ENCODE measurements at regions not wholly inside any gene's neighbourhood (a gene's known extent, or its start where the extent isn't known, plus 50 kb on each side); places are given as distances from the start of the nearest gene placed in this dataset.
"Not testable (repeated sequence)": the region's sequence is repeated elsewhere in the genome, so short reads cannot be mapped to it uniquely, and the experiment has no call there.

DNA sequence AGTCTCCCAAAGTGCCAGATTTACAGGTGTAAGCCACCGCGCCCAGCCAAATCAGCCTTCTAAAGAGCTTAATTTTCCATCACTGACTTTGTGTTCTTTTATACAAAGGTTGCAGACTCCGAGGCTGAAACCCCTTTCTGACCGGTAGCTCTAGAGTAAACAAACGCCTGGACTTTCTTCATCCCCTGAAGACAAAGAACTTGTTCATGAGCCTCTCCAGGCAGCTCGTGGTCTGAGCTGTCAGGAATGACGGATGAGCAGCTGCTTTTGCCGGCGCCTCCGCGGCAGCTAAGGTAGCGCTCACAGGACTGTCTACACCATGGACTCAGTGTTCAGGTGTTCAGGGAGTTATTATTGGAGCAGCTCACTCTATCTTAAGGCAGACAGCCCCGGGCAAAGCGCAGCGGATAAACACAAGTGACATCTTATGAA is 128.5 kb upstream of the ERRFI1 start:
- Mint-ChIP-seq H3K27me3 (ENCODE audit: unreplicated experiment) (peaks cover 4% of the 10 kb centered on the region), H3K4me3 (ENCODE audit: unreplicated experiment) (no peak overlapping the region), H3K9me3 (ENCODE audit: unreplicated experiment) (no peaks in the 10 kb centered on the region), H3K4me1 (ENCODE audit: unreplicated experiment) (peaks cover 3% of the 10 kb centered on the region), H3K36me3 (ENCODE audit: low read depth, unreplicated experiment) (no peaks in the 10 kb centered on the region), H3K27ac (ENCODE audit: unreplicated experiment) (no peak overlapping the region)
- TF ChIP-seq CTCF (IDR thresholded peaks at IDR 0.05; ENCODE audit: unreplicated experiment): no peak
- DNase-seq (ENCODE audit: low spot score): no peak

- DNase-seq (ENCODE audit: low spot score): no peak
- no peak overlapping the region for H3K27ac Mint-ChIP-seq (ENCODE audit: unreplicated experiment)
- no peak for TF ChIP-seq CTCF (IDR thresholded peaks at IDR 0.05; ENCODE audit: unreplicated experiment)
- H3K4me3 Mint-ChIP-seq (ENCODE audit: unreplicated experiment): no peak overlapping the region
- H3K36me3 Mint-ChIP-seq (ENCODE audit: low read depth, unreplicated experiment): no peaks in the 10 kb centered on the region
- peaks cover 4% of the 10 kb centered on the region for H3K27me3 Mint-ChIP-seq (ENCODE audit: unreplicated experiment)
- peaks cover 3% of the 10 kb centered on the region for H3K4me1 Mint-ChIP-seq (ENCODE audit: unreplicated experiment)
- no peaks in the 10 kb centered on the region for H3K9me3 Mint-ChIP-seq (ENCODE audit: unreplicated experiment)
Observed at GRCh38 chr1:8153961-8154360, 127.9 kb upstream of the ERRFI1 start.

DNA sequence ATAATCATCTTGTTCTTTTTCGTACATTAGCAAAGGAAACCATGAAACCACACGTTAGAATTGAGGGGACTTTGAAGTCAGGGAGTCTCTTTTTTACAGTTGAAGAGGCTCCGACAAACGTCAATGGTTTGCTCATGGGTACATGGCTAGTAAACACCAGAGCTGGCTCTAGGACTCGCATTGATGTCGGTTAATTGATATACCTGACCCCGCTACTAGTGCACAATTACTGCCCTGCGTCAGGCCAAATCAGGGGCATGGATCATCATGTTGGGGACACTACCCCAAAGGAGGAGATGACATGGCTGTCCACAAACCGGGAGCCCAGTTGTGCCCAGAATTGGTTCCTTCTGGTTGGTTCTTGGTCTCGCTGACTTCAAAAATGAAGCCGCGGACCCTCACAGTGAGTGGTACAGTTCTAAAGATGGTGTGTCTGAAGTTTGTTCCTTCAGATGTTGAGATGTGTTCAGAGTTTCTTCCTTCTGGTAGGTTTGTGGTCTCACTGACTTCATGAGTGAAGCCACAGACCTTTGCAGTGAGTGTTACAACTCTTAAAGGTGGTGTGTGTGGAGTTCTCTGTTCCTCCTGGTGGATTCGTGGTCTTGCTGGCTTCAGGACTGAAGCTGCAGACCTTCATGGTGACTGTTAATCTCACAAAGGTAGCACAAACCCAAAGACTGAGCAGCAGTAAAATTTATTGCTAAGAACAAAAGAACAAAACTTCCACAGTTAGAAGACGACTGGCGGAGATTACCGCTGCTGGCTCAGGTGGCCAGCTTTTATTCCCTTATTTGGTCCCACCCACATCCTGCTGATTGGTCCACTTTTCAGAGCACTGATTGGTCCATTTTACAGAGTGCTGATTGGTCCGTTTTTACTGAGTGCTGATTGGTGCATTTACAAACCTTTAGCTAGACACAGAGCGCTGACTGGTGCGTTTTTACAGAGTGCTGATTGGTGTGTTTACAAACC is 126.9 kb upstream of the ERRFI1 start:
- DNase-seq (ENCODE audit: low spot score): no peak
- Mint-ChIP-seq H3K36me3 (ENCODE audit: low read depth, unreplicated experiment) (no peaks in the 10 kb centered on the region), H3K27ac (ENCODE audit: unreplicated experiment) (no peak overlapping the region), H3K4me3 (ENCODE audit: unreplicated experiment) (no peak overlapping the region), H3K27me3 (ENCODE audit: unreplicated experiment) (peaks cover 4% of the 10 kb centered on the region), H3K9me3 (ENCODE audit: unreplicated experiment) (no peaks in the 10 kb centered on the region), H3K4me1 (ENCODE audit: unreplicated experiment) (peaks cover 3% of the 10 kb centered on the region)
- no peak for TF ChIP-seq CTCF (IDR thresholded peaks at IDR 0.05; ENCODE audit: unreplicated experiment)

- no peaks in the 10 kb centered on the region for H3K36me3 Mint-ChIP-seq (ENCODE audit: low read depth, unreplicated experiment)
- no peak overlapping the region for H3K27ac Mint-ChIP-seq (ENCODE audit: unreplicated experiment)
- no peak for TF ChIP-seq CTCF (IDR thresholded peaks at IDR 0.05; ENCODE audit: unreplicated experiment)
- DNase-seq (ENCODE audit: low spot score): no peak
- peaks cover 4% of the 10 kb centered on the region for H3K27me3 Mint-ChIP-seq (ENCODE audit: unreplicated experiment)
- no peak overlapping the region for H3K4me3 Mint-ChIP-seq (ENCODE audit: unreplicated experiment)
- no peaks in the 10 kb centered on the region for H3K9me3 Mint-ChIP-seq (ENCODE audit: unreplicated experiment)
- H3K4me1 Mint-ChIP-seq (ENCODE audit: unreplicated experiment): peaks cover 8% of the 10 kb centered on the region
Observed at GRCh38 chr1:8151647-8152046, 125.5 kb upstream of the ERRFI1 start.

GRCh38 chr1:8149756-8150155 is 123.6 kb upstream of the ERRFI1 start:
- H3K27ac Mint-ChIP-seq (ENCODE audit: unreplicated experiment): not testable (repeated sequence)

More at GRCh38 chr1:8149756-8150155, 123.6 kb upstream of the ERRFI1 start:
- not testable (repeated sequence) for DNase-seq (ENCODE audit: low spot score); H3K4me1 Mint-ChIP-seq (ENCODE audit: unreplicated experiment); H3K27me3 Mint-ChIP-seq (ENCODE audit: unreplicated experiment); H3K36me3 Mint-ChIP-seq (ENCODE audit: low read depth, unreplicated experiment); H3K4me3 Mint-ChIP-seq (ENCODE audit: unreplicated experiment); H3K9me3 Mint-ChIP-seq (ENCODE audit: unreplicated experiment)

All from endothelial cell (in vitro differentiated cells).